GM10248 (cell line): ENCODE measurements at regions not wholly inside any gene's neighbourhood (a gene's known extent, or its start where the extent isn't known, plus 50 kb on each side); places are given as distances from the start of the nearest gene placed in this dataset.

Source experiments
- CTCF ChIA-PET: fragments of 300-600 bp; sonication (Branson Sonifier 250); formaldehyde crosslinking; extraction: SDS; loops from one replicate; lab custom pipeline; 2021; ENCODE audit warnings: antibody characterized with exemption; lab: Yijun Ruan, JAX
- POLR2A ChIA-PET: fragments of 350-650 bp; sonication (Branson Sonifier 250); formaldehyde crosslinking; extraction: SDS; loops from one replicate; lab custom pipeline; 2020; ENCODE audit warnings: antibody characterized with exemption; lab: Yijun Ruan, JAX
- DNase-seq: peaks from one replicate; pipeline ENCODE4 v3.0.0; 2012; ENCODE audit errors: extremely low spot score
- TF ChIP-seq, protein P1 (sequence below): IDR thresholded peaks from 2 replicates; pipeline ENCODE4 v1.5.1; 2012; ENCODE audit warnings: mild to moderate bottlenecking, low read depth; ENCODE audit errors: extremely low read depth, missing control alignments, control extremely low read depth

DNA sequence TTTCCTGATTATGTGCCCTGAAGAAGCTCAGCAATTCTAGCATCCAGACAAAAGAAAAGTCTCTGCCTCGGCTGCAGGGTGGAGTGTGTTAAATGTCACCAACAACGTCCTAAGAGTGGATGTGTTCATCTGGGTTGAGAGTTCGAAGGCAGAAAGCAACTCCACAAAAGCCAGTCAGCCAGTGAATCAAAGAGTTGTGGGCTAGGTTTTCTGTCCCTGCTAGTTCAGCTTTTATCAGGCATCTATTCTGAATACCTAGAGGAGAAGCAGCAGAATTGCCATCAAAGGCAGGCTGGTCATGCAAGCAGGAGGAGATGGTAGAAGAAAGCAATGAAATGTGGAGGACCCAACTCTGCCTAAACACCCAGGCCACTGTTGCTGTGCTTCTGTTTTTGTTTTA lies 205.2 kb downstream of the KLF6 start:
- CTCF ChIA-PET, result interaction anchor here (1.3 kb wide), 1 partner anchor 13 kb away, joined by 4 read pairs; no protein-coding TSS in a partner anchor
- TF ChIP-seq, protein P1, sequence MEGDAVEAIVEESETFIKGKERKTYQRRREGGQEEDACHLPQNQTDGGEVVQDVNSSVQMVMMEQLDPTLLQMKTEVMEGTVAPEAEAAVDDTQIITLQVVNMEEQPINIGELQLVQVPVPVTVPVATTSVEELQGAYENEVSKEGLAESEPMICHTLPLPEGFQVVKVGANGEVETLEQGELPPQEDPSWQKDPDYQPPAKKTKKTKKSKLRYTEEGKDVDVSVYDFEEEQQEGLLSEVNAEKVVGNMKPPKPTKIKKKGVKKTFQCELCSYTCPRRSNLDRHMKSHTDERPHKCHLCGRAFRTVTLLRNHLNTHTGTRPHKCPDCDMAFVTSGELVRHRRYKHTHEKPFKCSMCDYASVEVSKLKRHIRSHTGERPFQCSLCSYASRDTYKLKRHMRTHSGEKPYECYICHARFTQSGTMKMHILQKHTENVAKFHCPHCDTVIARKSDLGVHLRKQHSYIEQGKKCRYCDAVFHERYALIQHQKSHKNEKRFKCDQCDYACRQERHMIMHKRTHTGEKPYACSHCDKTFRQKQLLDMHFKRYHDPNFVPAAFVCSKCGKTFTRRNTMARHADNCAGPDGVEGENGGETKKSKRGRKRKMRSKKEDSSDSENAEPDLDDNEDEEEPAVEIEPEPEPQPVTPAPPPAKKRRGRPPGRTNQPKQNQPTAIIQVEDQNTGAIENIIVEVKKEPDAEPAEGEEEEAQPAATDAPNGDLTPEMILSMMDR, result no peak
- no peak for DNase-seq
- POLR2A ChIA-PET, result no interaction called here

- CTCF ChIA-PET, result interaction anchor here (1.3 kb wide), 1 partner anchor 11 kb away, joined by 4 read pairs; no protein-coding TSS in a partner anchor
- POLR2A ChIA-PET, result no interaction called here
- DNase-seq, result no peak
- TF ChIP-seq, protein P1, result no peak
Measured at GRCh38 chr10:3578682-3579081, 206.3 kb downstream of the KLF6 start.

GRCh38 chr10:3578159-3578558 lies 206.8 kb downstream of the KLF6 start:
- CTCF ChIA-PET, result no interaction called here
- TF ChIP-seq, protein P1, result no peak
- no peak for DNase-seq
- POLR2A ChIA-PET, result no interaction called here

- ChIA-PET CTCF (interaction anchor here (1.4 to 1.7 kb wide), 2 partner anchors 11 to 689 kb away, joined by 4 read pairs; no protein-coding TSS in a partner anchor), POLR2A (no interaction called here)
- DNase-seq, result no peak
Measured at GRCh38 chr10:3574451-3574850, 210.6 kb downstream of the KLF6 start.

GRCh38 chr10:3573498-3573897 lies 211.5 kb downstream of the KLF6 start:
- ChIA-PET POLR2A (no interaction called here), CTCF (interaction anchor here (1.4 to 1.7 kb wide), 2 partner anchors 12 to 690 kb away, joined by 4 read pairs; no protein-coding TSS in a partner anchor)
- no peak for DNase-seq
- TF ChIP-seq, protein P1, result no peak

More at GRCh38 chr10:3574451-3574850, 210.6 kb downstream of the KLF6 start:
- TF ChIP-seq, protein P1, result no peak

DNA sequence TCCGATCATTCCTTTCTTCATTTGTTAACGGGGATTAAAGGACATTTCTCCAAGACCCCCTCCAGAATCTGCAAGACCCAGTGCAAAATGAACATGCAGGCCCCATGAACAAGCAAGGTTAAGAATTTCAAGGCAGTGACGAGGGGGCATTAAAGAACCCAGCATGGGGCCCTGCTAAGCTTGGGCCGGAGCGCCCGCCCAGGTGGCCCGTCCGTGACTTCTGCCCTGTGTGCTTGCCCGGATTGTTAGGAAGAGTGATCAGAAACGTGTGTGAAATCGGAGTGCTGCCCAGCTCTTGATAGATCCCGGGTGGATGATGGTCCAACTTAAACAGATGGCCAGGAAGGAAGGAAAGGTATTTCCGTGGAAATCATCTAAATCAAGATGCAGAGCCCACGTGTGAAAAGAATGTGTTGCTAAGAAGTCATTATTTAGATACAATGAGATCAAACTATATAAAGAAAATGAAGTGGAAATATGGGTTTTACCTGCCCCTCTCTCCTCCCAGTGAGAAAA lies 213.6 kb downstream of the KLF6 start:
- POLR2A ChIA-PET, result no interaction called here

More for the DNA sequence above, 213.6 kb downstream of the KLF6 start:
- CTCF ChIA-PET, result no interaction called here
- TF ChIP-seq, protein P1, result no peak
- no peak for DNase-seq
